Esophagus squamous epithelium (tissue), 4 donors: ENCODE measurements at regions not wholly inside any gene's neighbourhood (a gene's known extent, or its start where the extent isn't known, plus 50 kb on each side); places are given as distances from the start of the nearest gene placed in this dataset.

Source experiments
- POLR2A ChIP-seq, 4 donors: fragments of 450-650 bp; IDR thresholded peaks; one replicate each; pipeline ENCODE4 v1.6.1; 2017; ENCODE audit warnings: antibody characterized with exemption in 4 of 4, mild to moderate bottlenecking in 4 of 4, moderate library complexity in 3 of 4
- TF ChIP-seq, protein P1 (sequence below), 6 experiments: fragments of 450-650 bp in 4 of 6; fragments of 200-600 bp in 2 of 6; sonication (generic) in 2 of 6; IDR thresholded peaks; one replicate each; pipeline ENCODE4 v1.5.1; 2016 to 2019; ENCODE audit warnings: antibody characterized with exemption in 6 of 6, mild to moderate bottlenecking in 4 of 6, moderate library complexity in 4 of 6

DNA sequence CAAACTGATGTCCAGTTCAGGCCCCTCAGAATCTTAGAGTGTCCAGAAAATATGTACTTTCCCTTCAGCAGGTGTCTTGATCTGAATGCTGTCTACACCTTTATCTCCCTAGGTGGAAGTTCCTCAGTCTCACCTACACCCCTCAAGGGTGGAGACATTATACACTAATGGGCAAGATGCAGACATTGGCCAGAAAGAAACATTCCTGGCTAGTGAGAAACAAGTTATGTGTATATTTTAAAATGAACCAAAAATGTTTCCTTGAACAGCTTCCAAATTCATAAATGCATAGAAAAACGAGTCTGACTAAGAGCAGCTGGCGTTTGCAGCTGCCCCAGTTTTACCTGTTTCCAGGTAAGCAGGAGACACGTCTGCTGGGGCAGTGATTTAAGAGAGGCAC, 140.5 kb upstream of the IRX4 start:
- no peak for TF ChIP-seq POLR2A (IDR thresholded peaks at IDR 0.05)
- TF ChIP-seq, protein P1, sequence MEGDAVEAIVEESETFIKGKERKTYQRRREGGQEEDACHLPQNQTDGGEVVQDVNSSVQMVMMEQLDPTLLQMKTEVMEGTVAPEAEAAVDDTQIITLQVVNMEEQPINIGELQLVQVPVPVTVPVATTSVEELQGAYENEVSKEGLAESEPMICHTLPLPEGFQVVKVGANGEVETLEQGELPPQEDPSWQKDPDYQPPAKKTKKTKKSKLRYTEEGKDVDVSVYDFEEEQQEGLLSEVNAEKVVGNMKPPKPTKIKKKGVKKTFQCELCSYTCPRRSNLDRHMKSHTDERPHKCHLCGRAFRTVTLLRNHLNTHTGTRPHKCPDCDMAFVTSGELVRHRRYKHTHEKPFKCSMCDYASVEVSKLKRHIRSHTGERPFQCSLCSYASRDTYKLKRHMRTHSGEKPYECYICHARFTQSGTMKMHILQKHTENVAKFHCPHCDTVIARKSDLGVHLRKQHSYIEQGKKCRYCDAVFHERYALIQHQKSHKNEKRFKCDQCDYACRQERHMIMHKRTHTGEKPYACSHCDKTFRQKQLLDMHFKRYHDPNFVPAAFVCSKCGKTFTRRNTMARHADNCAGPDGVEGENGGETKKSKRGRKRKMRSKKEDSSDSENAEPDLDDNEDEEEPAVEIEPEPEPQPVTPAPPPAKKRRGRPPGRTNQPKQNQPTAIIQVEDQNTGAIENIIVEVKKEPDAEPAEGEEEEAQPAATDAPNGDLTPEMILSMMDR (IDR thresholded peaks at IDR 0.05) = no peak
